ENCODE measurements at regions not wholly inside any gene's neighbourhood (a gene's known extent, or its start where the extent isn't known, plus 50 kb on each side); places are given as distances from the start of the nearest gene placed in this dataset.

- TF ChIP-seq CTCF (IDR thresholded peaks at IDR 0.05; ENCODE audit: extremely low read depth, missing control alignments): no peak
- DNase-seq (ENCODE audit: low spot score): no peak
Measured at GRCh38 chr4:130183766-130184165, 1087.8 kb downstream of the C4orf33 start.

- no peak for DNase-seq (ENCODE audit: low spot score)
Measured at GRCh38 chr4:130185123-130185522, 1089.2 kb downstream of the C4orf33 start.

GRCh38 chr4:130186931-130187330 lies 1091.0 kb downstream of the C4orf33 start:
- no peak for TF ChIP-seq CTCF (IDR thresholded peaks at IDR 0.05; ENCODE audit: extremely low read depth, missing control alignments)
- DNase-seq (ENCODE audit: low spot score): no peak

More at GRCh38 chr4:130185123-130185522, 1089.2 kb downstream of the C4orf33 start:
- no peak for TF ChIP-seq CTCF (IDR thresholded peaks at IDR 0.05; ENCODE audit: extremely low read depth, missing control alignments)

- DNase-seq (ENCODE audit: low spot score): no peak
- no peak for TF ChIP-seq CTCF (IDR thresholded peaks at IDR 0.05; ENCODE audit: extremely low read depth, missing control alignments)
Measured at GRCh38 chr4:130187587-130187986, 1091.6 kb downstream of the C4orf33 start.

GRCh38 chr4:130192787-130193186 lies 1096.8 kb downstream of the C4orf33 start:
- DNase-seq (ENCODE audit: low spot score): no peak
- no peak for TF ChIP-seq CTCF (IDR thresholded peaks at IDR 0.05; ENCODE audit: extremely low read depth, missing control alignments)

- TF ChIP-seq CTCF (IDR thresholded peaks at IDR 0.05; ENCODE audit: extremely low read depth, missing control alignments): no peak
- DNase-seq (ENCODE audit: low spot score): no peak
Measured at GRCh38 chr4:130197946-130198345, 1102.0 kb downstream of the C4orf33 start.

- DNase-seq (ENCODE audit: low spot score): no peak
- TF ChIP-seq CTCF (IDR thresholded peaks at IDR 0.05; ENCODE audit: extremely low read depth, missing control alignments): no peak
Measured at GRCh38 chr4:130203571-130203970, 1107.6 kb downstream of the C4orf33 start.

Measured in GM20000 (cell line).